Karpas-422 (cell line): ENCODE measurements at regions not wholly inside any gene's neighbourhood (a gene's known extent, or its start where the extent isn't known, plus 50 kb on each side); places are given as distances from the start of the nearest gene placed in this dataset.

Experiments used
- DNase-seq: peaks from one replicate; pipeline ENCODE4 v3.0.0-alpha.2; 2015
- H2AFZ ChIP-seq: fragments of 200-600 bp; sonication (generic); 2 replicates; pipeline ENCODE4 v1.6.1; 2014; ENCODE audit warnings: antibody characterized with exemption, low read length, mixed read lengths
- H3K27ac ChIP-seq: fragments of 200-600 bp; sonication (generic); 2 replicates; pipeline ENCODE4 v1.5.1; 2014; ENCODE audit warnings: mild to moderate bottlenecking, low read length, moderate library complexity
- H3K27me3 ChIP-seq: fragments of 200-600 bp; sonication (generic); 2 replicates; pipeline ENCODE4 v1.6.1; 2014; ENCODE audit warnings: low read length, mixed read lengths
- H3K36me3 ChIP-seq: fragments of 200-600 bp; sonication (generic); 2 replicates; pipeline ENCODE4 v1.6.1; 2014; ENCODE audit warnings: low read length, mixed read lengths; ENCODE audit not compliant: insufficient read depth
- H3K4me1 ChIP-seq: fragments of 200-600 bp; sonication (generic); 2 replicates; pipeline ENCODE4 v1.6.1; 2014; ENCODE audit warnings: mild to moderate bottlenecking, low read length, mixed read lengths
- H3K4me2 ChIP-seq: fragments of 200-600 bp; sonication (generic); 2 replicates; pipeline ENCODE4 v1.6.1; 2014; ENCODE audit warnings: low read length, low read depth, mild to moderate bottlenecking; ENCODE audit not compliant: poor library complexity, severe bottlenecking
- H3K4me3 ChIP-seq: fragments of 200-600 bp; sonication (generic); 2 replicates; pipeline ENCODE4 v1.5.1; 2014; ENCODE audit warnings: mild to moderate bottlenecking, antibody characterized with exemption, low read length, mixed read lengths
- H3K79me2 ChIP-seq: fragments of 200-600 bp; sonication (generic); 2 replicates; pipeline ENCODE4 v1.6.1; 2014; ENCODE audit warnings: mild to moderate bottlenecking, low read length, mixed read lengths
- H3K9ac ChIP-seq: fragments of 200-600 bp; sonication (generic); 2 replicates; pipeline ENCODE4 v1.6.0; 2014; ENCODE audit warnings: low read length
- H3K9me2 ChIP-seq: fragments of 200-600 bp; sonication (generic), shearing (Covaris generic); replicated peaks from 2 replicates; pipeline ENCODE4 v1.6.0; 2014; ENCODE audit warnings: mild to moderate bottlenecking, low read length, moderate library complexity; ENCODE audit not compliant: insufficient read depth
- H3K9me3 ChIP-seq: fragments of 300-700, 200-600 bp; sonication (generic); 2 replicates; pipeline ENCODE4 v1.6.1; 2014; ENCODE audit warnings: low read length, mixed read lengths
- H4K20me1 ChIP-seq: fragments of 200-600 bp; sonication (generic); 2 replicates; pipeline ENCODE4 v1.6.1; 2014; ENCODE audit warnings: mild to moderate bottlenecking, antibody characterized with exemption, low read length, low read depth; ENCODE audit not compliant: insufficient read depth

DNA sequence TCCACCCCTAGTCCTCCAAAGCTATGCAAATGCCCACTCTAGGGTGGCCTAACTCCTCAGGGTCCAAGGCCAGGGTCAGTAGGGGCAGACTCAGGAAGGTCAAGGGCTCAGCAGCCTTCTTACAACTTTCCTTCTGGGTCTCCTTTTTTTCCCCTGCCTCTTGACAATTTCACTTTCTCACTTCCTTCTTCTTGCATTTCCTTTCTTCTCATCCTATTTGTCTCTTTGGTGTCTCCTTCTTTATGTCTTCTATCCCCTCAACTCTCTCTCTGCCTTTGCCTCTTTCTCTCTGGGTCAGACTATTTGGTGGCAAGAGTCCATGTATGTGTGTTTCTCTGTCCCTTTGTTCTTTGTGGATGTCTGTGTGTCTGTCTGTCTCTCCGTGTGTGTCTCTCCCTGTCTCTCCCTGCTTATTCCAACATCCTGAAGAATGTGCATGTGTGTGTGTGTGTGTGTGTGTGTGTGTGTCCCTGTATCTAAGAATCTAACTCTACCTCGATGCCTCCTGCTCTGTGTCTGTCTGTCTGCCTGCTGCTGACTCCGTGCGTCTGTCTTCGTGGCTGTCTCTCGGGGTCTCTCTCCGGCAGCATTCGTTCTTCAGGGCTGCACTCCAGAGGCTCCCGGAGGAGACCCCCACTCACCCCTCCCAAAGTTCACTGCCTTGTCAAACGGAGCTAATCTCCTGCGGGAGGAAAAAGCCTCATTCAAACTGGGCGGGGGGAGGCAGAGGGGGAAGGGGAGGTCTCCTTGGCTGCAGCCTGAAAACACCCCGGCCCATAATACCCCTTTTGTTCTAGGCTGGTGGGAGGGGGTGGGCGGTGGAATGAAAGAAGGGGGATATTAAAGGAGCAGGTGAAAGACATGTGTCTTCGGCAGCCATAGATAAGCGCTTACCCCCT lies 51.7 kb upstream of the FOXP4 start:
- no peaks in the 10 kb centered on the region for H3K36me3 ChIP-seq
- H3K27me3 ChIP-seq: no peaks in the 10 kb centered on the region
- no peak overlapping the region for H3K9ac ChIP-seq
- H3K9me3 ChIP-seq: no peaks in the 10 kb centered on the region
- H3K4me1 ChIP-seq: no peaks in the 10 kb centered on the region
- DNase-seq: no peak
- no peak overlapping the region for H3K4me2 ChIP-seq
- no peak overlapping the region for H3K4me3 ChIP-seq
- no peaks in the 10 kb centered on the region for H3K9me2 ChIP-seq
- no peak overlapping the region for H3K27ac ChIP-seq
- H3K79me2 ChIP-seq: no peaks in the 10 kb centered on the region
- no peaks in the 10 kb centered on the region for H4K20me1 ChIP-seq
- H2AFZ ChIP-seq: no peak overlapping the region
